Breast epithelium (tissue), 4 donors: ENCODE measurements at regions not wholly inside any gene's neighbourhood (a gene's known extent, or its start where the extent isn't known, plus 50 kb on each side); places are given as distances from the start of the nearest gene placed in this dataset.

Experiments
- DNase-seq, 2 donors: peaks; one replicate each; pipeline ENCODE4 v3.0.0-alpha.2; 2019; ENCODE audit warnings: low spot score in 2 of 2
- H3K27ac ChIP-seq, 2 donors: fragments of 200-600 bp; sonication (generic) in 1 of 2; one replicate each; pipeline ENCODE4 v1.5.1; 2016 to 2019; ENCODE audit warnings: mild to moderate bottlenecking in 1 of 2
- H3K27me3 ChIP-seq, 2 donors: fragments of 200-600 bp; sonication (generic) in 1 of 2; one replicate each; pipeline versions ENCODE4 v1.5.1 to v1.6.0; 2017 to 2019; ENCODE audit warnings: control low read depth in 1 of 2, mild to moderate bottlenecking in 1 of 2
- H3K36me3 ChIP-seq: fragments of 200-600 bp; one replicate; pipeline ENCODE4 v1.5.1; 2019
- H3K4me1 ChIP-seq, 2 donors: fragments of 200-600 bp; sonication (generic); one replicate each; pipeline ENCODE4 v1.5.1; 2016 to 2019; ENCODE audit warnings: control low read depth in 1 of 2
- H3K4me3 ChIP-seq, 3 donors: fragments of 200-600 bp; sonication (generic); 1 replicate in 2 of 3; 2 replicates in 1 of 3; pipeline ENCODE4 v1.5.1; 2016 to 2019; ENCODE audit warnings: mild to moderate bottlenecking in 3 of 3, moderate library complexity in 2 of 3
- H3K9me3 ChIP-seq, 2 donors: fragments of 200-600 bp; sonication (generic) in 1 of 2; one replicate each; pipeline ENCODE4 v1.5.1; 2016 to 2019; ENCODE audit warnings: control low read depth in 1 of 2
- CTCF ChIP-seq, 3 donors: fragments of 450-650 bp; IDR thresholded peaks; one replicate each; pipeline ENCODE4 v1.5.1; 2016 to 2017; ENCODE audit warnings: antibody characterized with exemption in 3 of 3, mild to moderate bottlenecking in 3 of 3, moderate library complexity in 3 of 3
- POLR2A ChIP-seq: fragments of 450-650 bp; IDR thresholded peaks from one replicate; pipeline ENCODE4 v1.6.1; 2016; ENCODE audit warnings: antibody characterized with exemption, mild to moderate bottlenecking, moderate library complexity
- POLR2AphosphoS5 ChIP-seq, 3 donors: sonication (generic); formaldehyde crosslinking; IDR thresholded peaks; one replicate each; pipeline ENCODE4 v1.6.1; 2017; ENCODE audit warnings: antibody characterized with exemption in 3 of 3
- intact Hi-C: fragments of 100-400 bp; cut with DNase I; formaldehyde crosslinking; loops from one replicate; pipeline ENCODE4 v1.15.1; 2023; ENCODE audit warnings: low total_unique reads

GRCh38 chr5:173741729-173742431 is 125.4 kb upstream of the BOD1 start:
- H3K27ac ChIP-seq: no peak overlapping the region
- H3K27me3 ChIP-seq: no peaks in the 10 kb centered on the region
- DNase-seq: no peak
- H3K4me1 ChIP-seq: no peaks in the 10 kb centered on the region
- intact Hi-C loops: no loop called here
- H3K4me3 ChIP-seq: no peak overlapping the region
- TF ChIP-seq CTCF (IDR thresholded peaks at IDR 0.05) (no peak), POLR2A (no peak), POLR2AphosphoS5 (IDR thresholded peaks at IDR 0.05) (no peak)
- no peaks in the 10 kb centered on the region for H3K9me3 ChIP-seq
- H3K36me3 ChIP-seq: no peaks in the 10 kb centered on the region

- Histone ChIP-seq H3K27me3 (no peaks in the 10 kb centered on the region), H3K4me1 (no peaks in the 10 kb centered on the region), H3K36me3 (no peaks in the 10 kb centered on the region), H3K27ac (no peak overlapping the region), H3K9me3 (no peaks in the 10 kb centered on the region), H3K4me3 (no peak overlapping the region)
- intact Hi-C loops: no loop called here
- no peak for DNase-seq
- no peak for TF ChIP-seq POLR2A
- no peak for TF ChIP-seq POLR2AphosphoS5 (IDR thresholded peaks at IDR 0.05)
- TF ChIP-seq CTCF (IDR thresholded peaks at IDR 0.05): no peak
These were observed 126.0 kb upstream of the BOD1 start for GRCh38 chr5:173742432-173742816.

- Histone ChIP-seq H3K4me1 (no peaks in the 10 kb centered on the region), H3K27me3 (no peaks in the 10 kb centered on the region), H3K36me3 (no peaks in the 10 kb centered on the region), H3K4me3 (no peak overlapping the region), H3K27ac (no peak overlapping the region), H3K9me3 (no peaks in the 10 kb centered on the region)
- intact Hi-C loops: no loop called here
- no peak for TF ChIP-seq CTCF (IDR thresholded peaks at IDR 0.05)
- TF ChIP-seq POLR2A: no peak
- no peak for TF ChIP-seq POLR2AphosphoS5 (IDR thresholded peaks at IDR 0.05)
- DNase-seq: no peak
These were observed 127.3 kb upstream of the BOD1 start for GRCh38 chr5:173743641-173744343.

- intact Hi-C loops: no loop called here
- no peaks in the 10 kb centered on the region for H3K4me1 ChIP-seq
- TF ChIP-seq POLR2AphosphoS5 (IDR thresholded peaks at IDR 0.05): no peak
- TF ChIP-seq CTCF (IDR thresholded peaks at IDR 0.05): no peak
- TF ChIP-seq POLR2A: no peak
- H3K36me3 ChIP-seq: no peaks in the 10 kb centered on the region
- H3K4me3 ChIP-seq: no peak overlapping the region
- H3K27me3 ChIP-seq: no peaks in the 10 kb centered on the region
- DNase-seq: no peak
- H3K27ac ChIP-seq: no peak overlapping the region
- H3K9me3 ChIP-seq: no peaks in the 10 kb centered on the region
These were observed 128.1 kb upstream of the BOD1 start for GRCh38 chr5:173744551-173744950.

GRCh38 chr5:173745123-173745522 is 128.7 kb upstream of the BOD1 start:
- TF ChIP-seq POLR2AphosphoS5 (IDR thresholded peaks at IDR 0.05) (no peak), POLR2A (no peak), CTCF (IDR thresholded peaks at IDR 0.05) (no peak)
- H3K4me1 ChIP-seq: no peaks in the 10 kb centered on the region
- no peaks in the 10 kb centered on the region for H3K9me3 ChIP-seq
- H3K27ac ChIP-seq: no peak overlapping the region
- H3K27me3 ChIP-seq: no peaks in the 10 kb centered on the region
- no peaks in the 10 kb centered on the region for H3K36me3 ChIP-seq
- no peak for DNase-seq
- intact Hi-C loops: no loop called here
- no peak overlapping the region for H3K4me3 ChIP-seq
